ENCODE measurements at regions not wholly inside any gene's neighbourhood (a gene's known extent, or its start where the extent isn't known, plus 50 kb on each side); places are given as distances from the start of the nearest gene placed in this dataset.

DNA sequence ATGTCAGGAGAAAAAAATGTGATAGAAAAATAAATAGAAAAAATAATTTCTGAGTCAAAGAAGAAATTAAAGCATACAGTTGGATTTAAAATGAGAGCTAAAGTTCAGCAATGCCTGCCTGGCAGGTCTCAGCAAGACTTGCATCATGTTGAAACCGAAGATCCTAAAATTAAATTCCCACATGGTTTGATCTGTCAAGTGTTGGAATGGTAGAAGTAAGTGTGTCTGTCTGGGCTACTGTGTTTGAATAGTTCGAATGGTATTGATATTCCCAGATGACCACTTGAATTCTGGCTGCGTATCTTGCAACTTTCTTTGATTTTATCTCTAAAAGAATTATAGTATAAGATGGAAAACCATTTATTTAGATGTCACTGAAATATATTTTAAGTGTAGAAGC, 1349.6 kb downstream of the EPHA7 start:
- TF ChIP-seq EZH2 (IDR thresholded peaks at IDR 0.05; ENCODE audit: low read length) (no peak), CTCF (optimal IDR thresholded peaks at IDR 0.05 in 1 of 3, IDR thresholded peaks at IDR 0.05 in 1 of 3, conservative IDR thresholded peaks at IDR 0.05 in 1 of 3; ENCODE audit: extremely low read depth in 1 of 3, insufficient read depth in 2 of 3, low read length in 3 of 3) (no peak)

All from keratinocyte (primary cell).